ENCODE measurements at regions not wholly inside any gene's neighbourhood (a gene's known extent, or its start where the extent isn't known, plus 50 kb on each side); places are given as distances from the start of the nearest gene placed in this dataset.

- FAIRE-seq (no peak), DNase-seq (ENCODE audit: insufficient read length, low spot score) (no peak)
These were observed 173.9 kb downstream of the SHANK2 start for GRCh38 chr11:71078482-71078881.

GRCh38 chr11:71076525-71077304 lies 175.7 kb downstream of the SHANK2 start:
- no peak for TF ChIP-seq CTCF (IDR thresholded peaks at IDR 0.05; ENCODE audit: insufficient read depth, missing control alignments)
- DNase-seq (ENCODE audit: insufficient read length, low spot score), result no peak
- FAIRE-seq, result no peak

More at GRCh38 chr11:71078482-71078881, 173.9 kb downstream of the SHANK2 start:
- TF ChIP-seq CTCF (IDR thresholded peaks at IDR 0.05; ENCODE audit: insufficient read depth, missing control alignments), result no peak

GRCh38 chr11:71075871-71076420 lies 176.4 kb downstream of the SHANK2 start:
- no peak for TF ChIP-seq CTCF (IDR thresholded peaks at IDR 0.05; ENCODE audit: insufficient read depth, missing control alignments)
- FAIRE-seq, result no peak
- DNase-seq (ENCODE audit: insufficient read length, low spot score), result no peak

- FAIRE-seq (no peak), DNase-seq (ENCODE audit: insufficient read length, low spot score) (no peak)
- TF ChIP-seq CTCF (IDR thresholded peaks at IDR 0.05; ENCODE audit: insufficient read depth, missing control alignments), result no peak
These were observed 177.2 kb downstream of the SHANK2 start for GRCh38 chr11:71075116-71075720.

GRCh38 chr11:71071736-71072509 lies 180.5 kb downstream of the SHANK2 start:
- DNase-seq (ENCODE audit: insufficient read length, low spot score) (no peak), FAIRE-seq (no peak)

More at GRCh38 chr11:71071736-71072509, 180.5 kb downstream of the SHANK2 start:
- no peak for TF ChIP-seq CTCF (IDR thresholded peaks at IDR 0.05; ENCODE audit: insufficient read depth, missing control alignments)

All from D721Med (cell line).